SK-N-SH (cell line): ENCODE measurements at regions not wholly inside any gene's neighbourhood (a gene's known extent, or its start where the extent isn't known, plus 50 kb on each side); places are given as distances from the start of the nearest gene placed in this dataset.

Experiments used
- CTCF ChIP-seq: fragments of 200-600 bp; sonication (generic); IDR thresholded peaks from 2 replicates; pipeline ENCODE4 v1.6.1; 2017; ENCODE audit warnings: antibody characterized with exemption, mild to moderate bottlenecking, moderate library complexity
- ELF1 ChIP-seq: IDR thresholded peaks from 2 replicates; pipeline ENCODE4 v1.4.0; 2012
- EZH2phosphoT487 ChIP-seq: fragments of 200-600 bp; sonication (generic); IDR thresholded peaks from 2 replicates; pipeline ENCODE4 v1.6.1; 2017; ENCODE audit warnings: low read depth, mixed run types, mild to moderate bottlenecking, antibody characterized with exemption, moderate library complexity, borderline replicate concordance
- MAX ChIP-seq: IDR thresholded peaks from 2 replicates; pipeline ENCODE4 v1.4.0; 2012; ENCODE audit warnings: low read depth
- POLR2AphosphoS5 ChIP-seq: IDR thresholded peaks from 2 replicates; pipeline ENCODE4 v1.6.1; 2012; ENCODE audit warnings: low read depth, low read length
- RFX5 ChIP-seq: IDR thresholded peaks from 2 replicates; pipeline ENCODE4 v1.6.1; 2012; ENCODE audit warnings: mild to moderate bottlenecking, improper control_type of control experiment, low read length
- SIN3A ChIP-seq: IDR thresholded peaks from 2 replicates; pipeline ENCODE4 v1.6.1; 2012; ENCODE audit warnings: low read depth, mild to moderate bottlenecking, low read length, moderate library complexity, borderline replicate concordance
- TCF12 ChIP-seq: IDR thresholded peaks from 2 replicates; pipeline ENCODE4 v1.4.0; 2012
- TEAD4 ChIP-seq: IDR thresholded peaks from 2 replicates; pipeline ENCODE4 v1.4.0; 2012; ENCODE audit warnings: mild to moderate bottlenecking, borderline replicate concordance; ENCODE audit not compliant: insufficient read depth
- USF1 ChIP-seq: IDR thresholded peaks from 2 replicates; pipeline ENCODE4 v1.4.0; 2012; ENCODE audit warnings: low read depth, borderline replicate concordance

GRCh38 chr6:168247443-168248147 is 72.0 kb downstream of the DACT2 start:
- TF ChIP-seq SIN3A = no peak
- TF ChIP-seq ELF1 = no peak
- TF ChIP-seq CTCF = no peak
- no peak for TF ChIP-seq TCF12
- TF ChIP-seq EZH2phosphoT487 = no peak
- TF ChIP-seq USF1 = no peak
- TF ChIP-seq TEAD4 = no peak
- TF ChIP-seq MAX = no peak
- TF ChIP-seq RFX5 = no peak
- TF ChIP-seq POLR2AphosphoS5 = no peak
